GDM1 (cell line): ENCODE measurements at regions not wholly inside any gene's neighbourhood (a gene's known extent, or its start where the extent isn't known, plus 50 kb on each side); places are given as distances from the start of the nearest gene placed in this dataset.

Source experiments
- DNase-seq: peaks from one replicate; lab custom pipeline; 2025; lab: John Stamatoyannopoulos, UW

GRCh38 chr21:28788030-28788429 lies 204.6 kb downstream of the LTN1 start:
- no peak for DNase-seq

DNA sequence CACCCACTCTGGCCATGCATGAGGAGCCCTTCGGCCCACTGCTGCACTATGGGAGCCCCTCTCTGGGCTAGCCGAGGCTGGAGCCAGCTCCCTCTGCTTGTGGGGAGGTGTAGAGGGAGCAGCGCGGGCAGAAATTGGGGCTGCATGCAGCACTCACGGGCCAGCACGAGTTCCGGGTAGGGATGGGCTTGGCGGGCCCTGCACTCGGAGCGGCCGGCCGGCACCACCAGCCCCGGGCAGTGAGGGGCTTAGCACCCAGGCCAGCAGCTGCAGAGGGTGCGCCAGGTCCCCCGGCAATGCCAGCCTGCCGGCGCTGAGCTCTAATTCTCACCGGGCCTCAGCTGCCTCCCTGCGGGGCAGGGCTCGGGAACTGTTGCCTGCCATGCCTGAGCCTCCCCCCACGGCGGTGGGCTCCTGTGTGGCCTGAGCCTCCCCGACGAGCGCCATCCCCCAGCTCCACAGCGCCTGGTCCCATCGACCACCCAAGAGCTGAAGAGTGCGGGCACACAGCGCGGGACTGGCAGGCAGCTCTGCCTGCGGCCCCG lies 209.0 kb downstream of the LTN1 start:
- DNase-seq: no peak

- DNase-seq: no peak
Measured at GRCh38 chr21:28781602-28782276, 210.9 kb downstream of the LTN1 start.

DNA sequence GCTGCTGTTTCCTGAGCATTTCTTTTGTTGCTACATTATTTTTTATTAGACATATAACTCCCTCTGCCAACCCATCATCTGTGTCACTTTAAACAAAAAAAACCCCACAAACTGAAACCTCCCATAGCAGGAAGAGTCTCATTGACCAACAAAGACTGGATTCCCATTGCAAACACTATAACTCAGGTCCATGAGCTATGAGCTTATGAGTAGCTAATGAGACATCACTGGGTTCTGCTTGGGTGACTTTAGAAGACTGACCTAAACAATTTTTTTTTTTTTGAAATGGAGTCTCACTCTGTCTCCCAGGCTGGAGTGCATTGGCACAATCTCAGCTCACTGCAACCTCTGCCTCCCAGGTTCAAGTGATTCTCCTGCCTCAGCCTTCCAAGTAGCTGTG lies 212.8 kb downstream of the LTN1 start:
- DNase-seq: no peak

DNA sequence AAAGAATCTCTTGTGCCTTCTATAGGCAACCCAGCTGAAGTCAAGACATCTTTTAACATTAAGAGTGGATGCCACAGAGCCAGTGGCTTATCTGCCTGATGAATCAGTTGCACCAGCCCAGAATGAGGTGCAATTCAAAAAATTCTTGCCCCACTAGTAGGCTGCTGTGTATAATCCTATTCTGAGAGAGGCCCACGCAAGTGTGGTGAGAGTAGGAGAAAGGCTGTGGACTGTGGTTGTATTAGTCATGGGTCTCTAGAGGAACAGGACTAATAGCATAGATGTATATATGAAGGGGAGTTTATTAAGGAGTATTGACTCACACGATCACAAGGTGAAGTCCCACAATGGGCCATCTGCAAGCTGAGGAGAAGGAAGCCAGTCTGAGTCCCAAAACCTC lies 216.4 kb downstream of the LTN1 start:
- DNase-seq: no peak

DNA sequence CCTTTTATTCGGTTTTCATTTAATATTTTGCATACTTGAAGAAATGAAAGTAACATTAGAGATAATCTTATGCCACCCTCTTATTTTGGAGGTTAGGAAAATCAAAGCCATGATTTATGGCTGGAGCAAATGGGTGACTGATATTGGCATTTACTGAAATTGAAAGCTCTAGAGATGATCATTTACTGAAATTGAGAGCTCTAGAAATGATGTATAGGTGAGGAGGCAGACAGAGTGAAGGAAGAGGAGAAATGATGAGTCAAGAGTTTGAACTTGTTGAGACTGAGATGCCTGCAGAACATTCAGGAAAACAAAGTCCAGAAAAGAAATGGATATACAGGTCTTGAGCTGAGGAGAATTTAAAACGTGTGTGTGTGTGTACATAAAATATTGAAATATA lies 217.6 kb downstream of the LTN1 start:
- DNase-seq: no peak

- DNase-seq: no peak
Measured at GRCh38 chr21:28773036-28773435, 219.6 kb downstream of the LTN1 start.

- no peak for DNase-seq
Measured at GRCh38 chr21:28771790-28772501, 220.7 kb downstream of the LTN1 start.

DNA sequence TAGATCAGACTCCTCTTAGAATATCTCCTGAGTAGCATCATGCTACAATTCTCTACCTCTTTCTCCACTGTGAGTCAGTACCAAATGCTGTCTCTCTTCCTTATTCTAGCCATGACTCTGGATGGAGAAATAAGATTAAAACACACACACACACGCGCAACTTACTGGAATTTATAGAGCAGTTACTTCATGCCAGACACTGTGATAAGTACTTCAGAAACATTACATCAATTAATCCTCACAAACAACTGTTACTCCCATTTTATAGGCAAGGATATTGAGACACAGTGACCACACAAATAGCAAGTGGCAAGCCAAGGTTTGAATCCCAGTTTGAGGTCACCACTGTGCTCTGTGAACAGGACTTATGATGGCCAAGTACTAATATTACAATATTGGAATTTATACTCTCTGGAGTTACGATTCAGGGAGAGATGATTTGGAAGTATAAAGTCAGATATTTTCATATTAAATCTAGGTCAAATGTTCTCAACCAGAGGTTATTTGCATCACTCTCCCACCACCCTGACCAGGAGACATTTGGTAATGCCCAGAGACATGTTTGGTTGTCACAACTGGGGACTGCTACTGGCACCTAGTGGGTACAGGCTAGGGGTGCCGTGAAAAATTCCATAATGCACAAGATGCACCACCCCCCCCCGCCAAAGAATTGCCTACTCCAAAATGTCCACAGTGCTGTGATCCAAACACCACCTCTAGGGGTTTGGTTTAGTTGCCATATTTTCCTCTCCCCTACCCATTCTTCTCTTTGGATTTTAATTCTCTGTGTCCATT lies 221.6 kb downstream of the LTN1 start:
- no peak for DNase-seq

DNA sequence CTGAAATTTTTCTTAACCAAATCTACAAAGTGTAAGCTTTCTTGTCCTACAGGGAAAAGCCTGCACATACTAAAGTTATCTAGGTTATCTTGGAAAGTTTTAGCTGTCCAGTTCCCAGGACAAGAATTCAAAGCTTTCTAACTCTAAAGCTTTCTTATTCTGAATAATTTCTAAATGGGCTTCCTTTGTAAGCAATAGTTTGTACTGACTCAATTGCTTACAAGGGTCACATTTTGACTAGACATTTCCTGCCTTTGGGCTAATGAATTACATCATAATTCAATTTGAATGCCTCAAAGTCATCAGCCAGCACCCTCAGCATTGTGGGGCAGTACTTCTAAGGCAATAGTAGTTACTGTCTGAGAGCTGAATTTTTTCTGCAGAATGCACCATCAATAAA lies 223.0 kb downstream of the LTN1 start:
- no peak for DNase-seq

- DNase-seq: no peak
Measured at GRCh38 chr21:28768753-28769152, 223.9 kb downstream of the LTN1 start.

GRCh38 chr21:28767523-28767922 lies 225.2 kb downstream of the LTN1 start:
- DNase-seq: no peak

- DNase-seq: no peak
Measured at GRCh38 chr21:28763809-28764418, 228.8 kb downstream of the LTN1 start.

DNA sequence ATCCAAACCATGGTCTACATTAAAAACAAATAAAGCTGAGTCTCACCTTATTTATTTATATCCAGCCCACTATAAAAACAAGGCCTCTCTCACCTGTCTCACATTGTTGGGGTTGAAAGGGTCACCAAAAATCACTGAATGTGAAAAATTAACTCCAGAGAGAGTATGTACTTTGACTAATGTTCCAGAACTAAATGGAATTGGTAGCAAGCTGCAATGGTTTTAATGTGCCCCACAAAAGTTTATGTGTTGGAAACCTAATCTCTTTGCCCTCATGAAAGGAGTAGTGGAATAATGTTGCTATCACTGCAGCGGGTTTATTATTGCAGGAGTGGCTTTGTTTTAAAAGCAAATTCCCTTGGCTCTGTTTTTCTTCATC lies 230.3 kb downstream of the LTN1 start:
- no peak for DNase-seq

DNA sequence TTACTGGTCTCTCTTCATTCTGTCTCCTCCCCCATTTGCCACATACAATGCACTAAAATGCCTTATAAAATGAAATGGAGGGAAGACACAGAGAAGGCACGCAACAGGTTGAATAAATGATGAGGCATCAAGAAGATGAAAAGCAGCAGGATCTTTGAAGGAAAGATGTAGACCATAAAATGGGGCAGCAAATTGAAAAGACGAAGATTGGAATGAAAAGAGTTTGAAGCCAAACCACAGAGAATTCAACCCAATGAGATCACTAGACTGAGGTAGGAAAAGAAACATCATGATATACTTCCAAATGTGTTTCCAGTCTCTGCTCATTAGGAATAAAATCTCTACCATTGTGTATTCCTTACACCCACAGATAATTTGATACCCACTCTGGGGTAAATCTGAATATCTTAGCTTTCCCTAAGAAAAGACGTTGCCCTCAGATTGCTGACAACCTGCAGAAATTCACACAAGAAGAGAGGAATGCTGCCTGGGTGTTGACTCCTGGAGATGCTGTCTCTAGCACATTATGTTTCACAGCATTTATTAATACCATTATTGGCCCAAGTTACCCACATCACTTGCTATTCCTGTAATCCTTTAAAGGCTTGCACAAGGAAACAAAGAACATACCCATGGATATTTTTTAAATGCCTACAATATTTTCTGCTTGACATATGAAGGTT lies 230.9 kb downstream of the LTN1 start:
- no peak for DNase-seq

GRCh38 chr21:28758883-28759242 lies 233.8 kb downstream of the LTN1 start:
- DNase-seq: no peak

GRCh38 chr21:28758042-28758882 lies 234.4 kb downstream of the LTN1 start:
- no peak for DNase-seq

GRCh38 chr21:28754862-28755261 lies 237.8 kb downstream of the LTN1 start:
- no peak for DNase-seq

DNA sequence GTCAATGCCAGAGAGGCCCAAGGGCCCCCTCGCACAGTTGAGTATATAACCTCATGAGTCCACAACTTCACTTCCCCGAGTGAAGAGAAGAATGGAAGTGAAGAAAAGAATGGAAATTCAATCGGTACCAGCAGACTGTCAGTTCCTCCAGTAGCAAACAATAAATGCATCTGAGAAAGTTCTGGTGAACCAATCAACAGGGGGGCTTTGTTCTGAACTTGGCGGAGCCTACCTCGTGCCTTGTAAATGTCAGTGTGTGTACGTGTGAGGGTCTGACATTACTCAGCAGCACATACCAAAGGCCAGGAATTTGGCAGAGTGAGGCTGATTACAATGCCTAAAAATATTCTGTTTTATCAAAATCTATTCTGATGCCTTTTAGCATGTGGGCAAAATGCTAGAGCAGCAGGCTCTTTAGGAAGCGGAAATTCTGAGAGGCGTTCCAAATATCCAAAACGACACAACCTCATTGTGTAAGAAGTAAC lies 238.5 kb downstream of the LTN1 start:
- DNase-seq: no peak

GRCh38 chr21:28752131-28752530 lies 240.5 kb downstream of the LTN1 start:
- DNase-seq: no peak

DNA sequence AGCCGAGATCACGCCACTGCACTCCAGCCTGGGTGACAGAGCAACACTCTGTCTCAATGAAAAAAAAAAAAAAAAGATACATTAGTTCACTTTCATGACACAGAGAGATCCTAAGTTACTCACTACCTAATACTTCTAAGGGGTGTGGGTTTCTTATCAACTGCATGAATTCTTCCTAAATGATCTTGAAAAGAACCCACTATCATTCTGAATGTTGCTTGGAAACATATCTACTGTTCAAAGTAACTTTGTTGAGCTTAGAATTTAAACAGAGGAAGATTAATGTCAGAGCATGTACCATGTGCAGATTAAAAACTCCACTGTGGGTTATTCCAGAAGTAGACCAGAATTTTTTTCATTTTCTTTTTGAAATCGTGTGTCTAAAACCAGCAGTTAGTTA lies 241.5 kb downstream of the LTN1 start:
- DNase-seq: no peak
